ENCODE measurements at regions not wholly inside any gene's neighbourhood (a gene's known extent, or its start where the extent isn't known, plus 50 kb on each side); places are given as distances from the start of the nearest gene placed in this dataset.
"Not testable (repeated sequence)": the region's sequence is repeated elsewhere in the genome, so short reads cannot be mapped to it uniquely, and the experiment has no call there.

GRCh38 chr5:86510330-86510915 is 107.3 kb upstream of the COX7C start:
- intact Hi-C loops (cut with DNase I); ATAC-seq; DNase-seq (ENCODE audit: missing footprints): not testable (repeated sequence)

- ATAC-seq (no peak), DNase-seq (ENCODE audit: missing footprints) (no peak)
- intact Hi-C loops (cut with DNase I): no loop called here
Measured at GRCh38 chr5:86523718-86524117, 94.0 kb upstream of the COX7C start.

- ATAC-seq (no peak), DNase-seq (ENCODE audit: missing footprints) (no peak)
- intact Hi-C loops (cut with DNase I): no loop called here
Measured at GRCh38 chr5:86525622-86526021, 92.1 kb upstream of the COX7C start.

- DNase-seq (ENCODE audit: missing footprints) (peak; percentile 17), ATAC-seq (no peak)
- intact Hi-C loops (cut with DNase I): no loop called here
Measured at GRCh38 chr5:86526811-86527348, 90.9 kb upstream of the COX7C start.

- DNase-seq (ENCODE audit: missing footprints) (no peak), ATAC-seq (no peak)
- intact Hi-C loops (cut with DNase I): no loop called here
Measured at GRCh38 chr5:86532429-86532828, 85.3 kb upstream of the COX7C start.

GRCh38 chr5:86536396-86536795 is 81.3 kb upstream of the COX7C start:
- intact Hi-C loops (cut with DNase I): no loop called here
- ATAC-seq (no peak), DNase-seq (ENCODE audit: missing footprints) (no peak)

- DNase-seq (ENCODE audit: missing footprints) (no peak), ATAC-seq (no peak)
- intact Hi-C loops (cut with DNase I): no loop called here
Measured at GRCh38 chr5:86542532-86542931, 75.2 kb upstream of the COX7C start.

- intact Hi-C loops (cut with DNase I): no loop called here
- DNase-seq (ENCODE audit: missing footprints): no peak
Measured at GRCh38 chr5:86546044-86546443, 71.7 kb upstream of the COX7C start.

GRCh38 chr5:86546582-86546981 is 71.2 kb upstream of the COX7C start:
- DNase-seq (ENCODE audit: missing footprints) (no peak), ATAC-seq (no peak)
- intact Hi-C loops (cut with DNase I): no loop called here

More at GRCh38 chr5:86546044-86546443, 71.7 kb upstream of the COX7C start:
- ATAC-seq: no peak

GRCh38 chr5:86554638-86555037 is 63.1 kb upstream of the COX7C start:
- no peak for ATAC-seq
- DNase-seq (ENCODE audit: missing footprints): no peak
- intact Hi-C loops (cut with DNase I): no loop called here

- DNase-seq (ENCODE audit: missing footprints) (no peak), ATAC-seq (no peak)
- intact Hi-C loops (cut with DNase I): no loop called here
Measured at GRCh38 chr5:86557920-86558319, 59.8 kb upstream of the COX7C start.

- DNase-seq (ENCODE audit: missing footprints) (no peak), ATAC-seq (no peak)
- intact Hi-C loops (cut with DNase I): no loop called here
Measured at GRCh38 chr5:86565197-86565789, 52.4 kb upstream of the COX7C start.

GRCh38 chr5:86566030-86566429 is 51.7 kb upstream of the COX7C start:
- DNase-seq (ENCODE audit: missing footprints); ATAC-seq; intact Hi-C loops (cut with DNase I): not testable (repeated sequence)

All from Right ventricle myocardium inferior (tissue), 1 donor.